DMS53 treated with DMSO at 0.1 percent for 48 hours (cell line): ENCODE measurements at regions not wholly inside any gene's neighbourhood (a gene's known extent, or its start where the extent isn't known, plus 50 kb on each side); places are given as distances from the start of the nearest gene placed in this dataset.
"Not testable (repeated sequence)": the region's sequence is repeated elsewhere in the genome, so short reads cannot be mapped to it uniquely, and the experiment has no call there.

Source experiments
- DNase-seq: peaks from one replicate; lab custom pipeline; 2025; ENCODE audit not compliant: unreplicated experiment; lab: John Stamatoyannopoulos, UW

DNA sequence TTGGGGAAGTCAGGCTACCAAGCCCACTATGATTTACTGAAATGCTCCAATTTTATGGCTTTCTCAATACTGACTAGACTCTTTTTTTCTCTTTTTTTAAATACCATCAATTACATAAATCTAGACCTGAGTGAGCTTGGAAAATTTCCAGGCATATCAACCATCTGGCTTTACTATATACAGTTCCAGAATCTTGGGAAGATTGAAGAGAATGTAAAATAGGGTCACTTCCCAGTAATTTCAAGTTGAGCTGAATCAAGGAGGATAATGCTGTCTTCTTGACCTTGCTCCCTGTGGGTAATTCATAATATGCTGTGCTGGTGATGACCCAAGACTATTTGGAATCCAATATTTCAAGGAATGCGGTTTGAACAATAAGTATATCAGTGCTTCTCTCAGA lies 108.1 kb downstream of the MAP3K21 start:
- DNase-seq: no peak

GRCh38 chr1:233439721-233440120 lies 112.2 kb downstream of the MAP3K21 start:
- DNase-seq: no peak

DNA sequence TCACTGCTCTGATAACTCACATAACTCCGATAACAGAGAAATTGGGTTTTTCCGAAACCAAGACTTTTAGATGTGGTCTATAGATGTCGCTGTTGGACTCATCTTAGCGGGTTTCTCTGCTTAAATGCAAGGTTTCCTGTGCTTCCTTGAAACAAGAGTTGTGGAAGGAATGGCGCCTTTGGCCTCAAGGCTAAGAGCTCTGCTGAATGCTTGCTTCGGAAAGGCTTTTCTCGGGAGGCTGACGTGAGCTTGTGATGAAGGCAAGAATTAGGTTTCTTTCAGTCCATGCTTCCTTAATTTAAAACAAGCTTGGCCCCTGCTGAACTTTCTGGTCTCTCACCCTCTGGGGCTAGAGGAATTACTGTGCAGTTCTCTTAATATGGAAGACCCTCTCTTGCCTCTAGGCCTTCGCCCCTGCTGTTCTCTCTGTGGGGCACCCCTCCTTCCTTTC lies 113.5 kb downstream of the MAP3K21 start:
- DNase-seq: peak; percentile 72

GRCh38 chr1:233442026-233442780 lies 114.7 kb downstream of the MAP3K21 start:
- DNase-seq: no peak

GRCh38 chr1:233443040-233443760 lies 115.7 kb downstream of the MAP3K21 start:
- DNase-seq: no peak

- DNase-seq: no peak
These were observed 117.0 kb downstream of the MAP3K21 start for GRCh38 chr1:233444484-233444883.

DNA sequence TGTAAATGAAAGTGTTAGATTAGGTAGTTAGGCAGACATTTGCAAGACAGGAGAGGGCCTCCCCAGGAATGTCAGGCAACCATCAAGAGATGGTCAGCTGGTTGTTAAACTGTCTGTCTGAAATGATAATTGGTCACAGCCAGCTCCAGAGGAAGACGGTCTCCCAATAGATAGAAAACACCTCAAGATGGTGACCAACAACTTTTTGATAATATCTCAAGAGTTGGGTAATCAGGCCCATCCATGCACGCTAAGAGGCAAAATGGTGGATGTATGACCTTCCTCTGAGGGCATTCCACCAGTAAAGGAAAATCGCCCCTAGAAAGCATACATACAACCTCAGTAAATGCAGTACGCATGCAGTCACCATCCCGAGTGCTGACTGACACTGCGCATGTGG lies 118.2 kb downstream of the MAP3K21 start:
- DNase-seq: no peak

GRCh38 chr1:233446935-233447334 lies 119.4 kb downstream of the MAP3K21 start:
- no peak for DNase-seq

GRCh38 chr1:233448109-233448689 lies 120.7 kb downstream of the MAP3K21 start:
- DNase-seq: no peak

DNA sequence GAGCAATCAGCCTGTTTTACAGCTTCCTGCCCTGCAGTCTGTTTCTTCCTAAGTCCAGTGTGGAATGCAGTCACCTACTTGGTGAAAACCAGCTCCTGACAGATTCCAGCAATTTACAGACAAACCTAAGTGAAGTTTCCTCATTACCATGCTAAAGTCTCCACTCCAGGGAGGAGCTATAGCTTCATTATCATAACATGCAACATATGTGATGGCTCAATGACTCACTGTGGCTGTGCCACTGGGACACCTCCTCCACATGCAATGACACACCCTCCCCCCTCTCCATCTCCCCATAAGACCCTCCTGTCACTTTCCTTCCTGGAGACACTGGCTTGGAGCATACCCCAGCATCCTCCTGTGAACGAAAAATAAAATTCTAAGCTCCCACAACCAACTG lies 125.2 kb downstream of the MAP3K21 start:
- no peak for DNase-seq

- DNase-seq: no peak
These were observed 126.1 kb downstream of the MAP3K21 start for GRCh38 chr1:233453433-233454200.

GRCh38 chr1:233459470-233459945 lies 132.0 kb downstream of the MAP3K21 start:
- DNase-seq: no peak

DNA sequence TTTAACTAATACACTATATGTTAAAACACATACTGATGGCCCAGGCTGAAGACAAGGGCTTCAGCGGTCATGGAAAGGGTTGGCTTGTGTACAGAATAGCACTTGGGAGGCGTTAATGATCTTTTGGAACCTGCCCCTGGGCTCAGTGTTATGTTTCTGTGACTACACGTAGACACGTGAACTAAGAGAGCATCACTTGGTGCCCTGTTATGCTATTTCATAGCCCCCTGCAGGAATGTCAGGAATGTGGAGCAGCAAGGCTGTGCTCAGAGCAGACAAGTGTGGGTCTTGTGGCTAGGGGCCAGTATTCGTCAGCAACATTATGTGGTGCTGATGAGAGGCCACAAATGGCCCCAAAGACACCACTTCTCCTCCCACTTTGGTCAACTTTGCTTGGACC lies 132.4 kb downstream of the MAP3K21 start:
- no peak for DNase-seq

GRCh38 chr1:233460692-233461091 lies 133.2 kb downstream of the MAP3K21 start:
- no peak for DNase-seq

GRCh38 chr1:233461847-233462246 lies 134.3 kb downstream of the MAP3K21 start:
- DNase-seq: no peak

- DNase-seq: no peak
These were observed 135.8 kb downstream of the MAP3K21 start for GRCh38 chr1:233463333-233463732.

GRCh38 chr1:233465745-233466343 lies 138.3 kb downstream of the MAP3K21 start:
- DNase-seq: no peak

- no peak for DNase-seq
These were observed 143.0 kb upstream of the KCNK1 start for GRCh38 chr1:233470741-233471499.

GRCh38 chr1:233471851-233472250 lies 142.1 kb upstream of the KCNK1 start:
- DNase-seq: not testable (repeated sequence)

GRCh38 chr1:233472796-233473195 lies 141.1 kb upstream of the KCNK1 start:
- not testable (repeated sequence) for DNase-seq
